Stomach (tissue), 4 donors: ENCODE measurements at regions not wholly inside any gene's neighbourhood (a gene's known extent, or its start where the extent isn't known, plus 50 kb on each side); places are given as distances from the start of the nearest gene placed in this dataset.

Source experiments
- EP300 ChIP-seq: sonication (generic); formaldehyde crosslinking; IDR thresholded peaks from one replicate; pipeline ENCODE4 v1.6.1; 2017; ENCODE audit warnings: antibody characterized with exemption
- TF ChIP-seq, protein P1 (sequence below), 7 experiments: fragments of 450-650 bp in 4 of 7; fragments of 200-600 bp in 3 of 7; sonication (generic) in 3 of 7; IDR thresholded peaks; one replicate each; pipeline ENCODE4 v1.5.1; 2016 to 2019; ENCODE audit warnings: antibody characterized with exemption in 7 of 7, control low read depth in 2 of 7, mild to moderate bottlenecking in 1 of 7

GRCh38 chr1:88503646-88504045 lies 180.4 kb upstream of the PKN2 start:
- TF ChIP-seq, protein P1, sequence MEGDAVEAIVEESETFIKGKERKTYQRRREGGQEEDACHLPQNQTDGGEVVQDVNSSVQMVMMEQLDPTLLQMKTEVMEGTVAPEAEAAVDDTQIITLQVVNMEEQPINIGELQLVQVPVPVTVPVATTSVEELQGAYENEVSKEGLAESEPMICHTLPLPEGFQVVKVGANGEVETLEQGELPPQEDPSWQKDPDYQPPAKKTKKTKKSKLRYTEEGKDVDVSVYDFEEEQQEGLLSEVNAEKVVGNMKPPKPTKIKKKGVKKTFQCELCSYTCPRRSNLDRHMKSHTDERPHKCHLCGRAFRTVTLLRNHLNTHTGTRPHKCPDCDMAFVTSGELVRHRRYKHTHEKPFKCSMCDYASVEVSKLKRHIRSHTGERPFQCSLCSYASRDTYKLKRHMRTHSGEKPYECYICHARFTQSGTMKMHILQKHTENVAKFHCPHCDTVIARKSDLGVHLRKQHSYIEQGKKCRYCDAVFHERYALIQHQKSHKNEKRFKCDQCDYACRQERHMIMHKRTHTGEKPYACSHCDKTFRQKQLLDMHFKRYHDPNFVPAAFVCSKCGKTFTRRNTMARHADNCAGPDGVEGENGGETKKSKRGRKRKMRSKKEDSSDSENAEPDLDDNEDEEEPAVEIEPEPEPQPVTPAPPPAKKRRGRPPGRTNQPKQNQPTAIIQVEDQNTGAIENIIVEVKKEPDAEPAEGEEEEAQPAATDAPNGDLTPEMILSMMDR (IDR thresholded peaks at IDR 0.05): no peak
- no peak for TF ChIP-seq EP300
